GM19193 (cell line): ENCODE measurements at regions not wholly inside any gene's neighbourhood (a gene's known extent, or its start where the extent isn't known, plus 50 kb on each side); places are given as distances from the start of the nearest gene placed in this dataset.

Experiments used
- POLR2A ChIP-seq: IDR thresholded peaks from 4 replicates; pipeline ENCODE4 v1.6.1; 2011; ENCODE audit not compliant: insufficient read depth, insufficient read length; ENCODE audit errors: extremely low read depth

DNA sequence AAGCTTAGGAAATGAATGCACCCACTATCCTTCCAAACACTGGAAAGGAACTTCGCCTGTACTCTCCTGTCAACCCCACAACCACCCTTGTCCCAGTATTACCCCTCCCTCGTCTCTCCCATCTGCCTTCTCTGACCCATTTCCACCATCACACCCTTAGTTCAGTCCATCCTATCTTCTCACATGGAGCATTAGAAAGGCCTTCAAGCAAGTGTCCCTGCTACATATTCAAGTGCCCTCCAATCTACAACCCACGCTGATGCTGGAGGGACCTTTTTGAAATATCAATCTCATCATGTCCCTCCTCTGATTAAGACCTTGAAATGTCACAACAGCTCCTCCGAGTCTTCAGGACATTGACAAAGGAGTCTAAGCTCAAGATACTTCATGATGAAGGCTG lies 133.8 kb upstream of the CCL2 start:
- no peak for TF ChIP-seq POLR2A

DNA sequence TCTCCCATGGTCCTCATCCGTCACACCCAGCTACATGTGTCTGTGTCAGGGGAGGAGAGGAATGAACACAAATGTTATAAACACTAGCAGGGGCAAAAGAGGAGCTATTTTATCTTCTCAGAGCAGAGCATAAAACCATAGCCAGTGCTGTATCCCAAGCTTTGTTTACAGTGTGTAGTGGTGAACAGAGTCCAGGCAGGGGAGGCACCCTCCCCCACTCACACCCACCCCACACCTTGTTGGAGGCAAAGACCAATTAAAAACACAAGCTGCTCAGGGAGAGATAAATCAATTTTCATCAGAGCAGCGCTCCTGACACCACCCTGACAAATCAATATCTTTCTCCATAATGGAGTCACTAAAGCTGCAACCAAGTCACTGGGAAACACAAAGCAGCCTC lies 132.6 kb upstream of the CCL2 start:
- TF ChIP-seq POLR2A = no peak

DNA sequence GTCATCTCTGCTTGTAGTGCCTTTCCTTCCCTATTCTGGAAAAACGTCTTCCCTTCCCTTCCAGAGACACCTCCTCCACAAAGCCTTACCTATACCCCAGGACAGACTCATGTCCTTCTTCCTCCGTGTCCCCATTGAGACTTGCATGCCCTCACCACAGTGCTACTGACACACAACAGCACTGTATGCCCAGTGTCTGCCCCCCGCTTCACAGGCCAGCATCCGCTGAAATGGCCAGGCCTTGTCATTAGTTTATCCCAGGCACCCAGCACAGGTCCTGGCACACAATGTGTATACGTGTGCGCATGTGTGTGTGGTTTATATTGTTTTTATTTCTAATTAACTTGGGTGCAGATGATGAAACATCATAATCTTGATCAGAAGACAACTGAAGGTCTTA lies 130.1 kb upstream of the CCL2 start:
- no peak for TF ChIP-seq POLR2A

DNA sequence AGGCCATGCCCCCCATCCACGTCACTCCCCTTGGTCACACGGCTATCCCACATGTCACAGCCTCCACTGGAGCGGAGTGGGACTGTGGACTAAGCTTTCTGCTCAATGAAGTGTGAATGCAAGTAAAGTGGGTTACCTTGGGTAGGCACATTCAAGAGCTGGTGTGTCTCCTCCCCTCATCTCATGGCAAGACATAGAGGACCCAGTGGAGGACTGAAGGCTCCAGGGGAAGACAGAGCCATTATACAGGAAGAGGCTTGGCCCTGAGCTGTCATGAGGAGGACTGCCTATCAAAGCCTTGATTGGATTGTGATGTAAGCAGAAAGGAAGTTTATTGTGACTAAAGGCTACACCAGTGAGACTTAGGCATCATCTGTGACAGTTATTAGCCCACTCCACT lies 129.2 kb upstream of the CCL2 start:
- TF ChIP-seq POLR2A = no peak

DNA sequence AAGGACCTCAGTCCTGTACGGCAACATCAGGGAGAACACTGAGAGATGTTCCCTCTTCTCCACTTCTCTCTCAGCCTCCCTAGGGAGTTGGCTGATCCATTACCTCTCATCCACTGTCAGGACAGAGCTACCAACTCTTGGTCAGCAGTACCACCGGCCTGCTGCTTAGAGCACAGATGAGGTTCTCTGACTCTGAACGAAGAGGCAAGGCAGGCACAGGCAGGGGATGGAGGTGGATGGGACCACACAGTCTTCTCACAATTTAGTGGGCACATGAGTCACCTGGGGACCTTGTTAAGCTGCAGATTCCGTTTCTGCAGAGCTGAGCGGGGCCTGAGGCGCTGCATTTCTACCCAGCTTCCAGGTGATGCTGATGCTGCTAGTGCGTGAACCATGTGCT lies 128.6 kb upstream of the CCL2 start:
- no peak for TF ChIP-seq POLR2A

DNA sequence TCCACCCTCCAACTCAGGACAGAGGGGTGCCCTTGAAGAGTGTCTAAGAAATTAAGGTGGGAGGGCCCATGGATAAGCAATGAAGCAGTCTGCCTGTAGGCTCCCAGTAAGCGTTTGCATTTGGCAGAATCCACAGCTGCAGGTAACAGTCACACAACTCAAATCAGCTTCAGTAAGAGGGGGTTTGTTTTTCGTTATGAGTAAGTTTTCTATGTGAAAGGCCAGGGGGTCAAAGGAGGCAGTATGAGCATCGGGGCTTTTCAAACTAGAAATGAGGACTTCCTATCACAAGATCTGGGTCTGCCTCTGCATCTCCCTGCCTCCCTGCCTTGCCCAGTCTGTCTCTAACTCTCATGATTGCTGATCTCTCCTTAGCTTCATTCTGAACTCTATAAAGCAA lies 128.1 kb upstream of the CCL2 start:
- TF ChIP-seq POLR2A = no peak

DNA sequence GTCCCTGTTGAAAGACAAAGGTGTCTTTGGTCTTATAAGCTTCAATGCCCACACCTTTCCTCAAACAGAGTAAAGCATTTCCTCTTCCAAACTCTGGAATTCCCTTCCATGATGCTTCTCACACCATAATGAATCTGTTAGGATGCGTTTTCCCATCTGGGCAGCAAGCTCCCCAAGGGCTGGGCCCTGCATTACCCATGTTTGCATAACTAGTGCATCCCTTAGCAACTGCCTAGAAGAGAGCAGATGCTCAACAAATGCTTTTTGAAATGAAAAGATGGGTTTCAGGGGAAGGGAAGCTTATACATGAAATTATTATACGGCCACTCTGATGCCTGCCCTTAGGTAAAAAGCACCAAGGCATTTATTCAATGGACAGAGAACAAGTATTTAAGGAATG lies 124.5 kb upstream of the CCL2 start:
- no peak for TF ChIP-seq POLR2A

DNA sequence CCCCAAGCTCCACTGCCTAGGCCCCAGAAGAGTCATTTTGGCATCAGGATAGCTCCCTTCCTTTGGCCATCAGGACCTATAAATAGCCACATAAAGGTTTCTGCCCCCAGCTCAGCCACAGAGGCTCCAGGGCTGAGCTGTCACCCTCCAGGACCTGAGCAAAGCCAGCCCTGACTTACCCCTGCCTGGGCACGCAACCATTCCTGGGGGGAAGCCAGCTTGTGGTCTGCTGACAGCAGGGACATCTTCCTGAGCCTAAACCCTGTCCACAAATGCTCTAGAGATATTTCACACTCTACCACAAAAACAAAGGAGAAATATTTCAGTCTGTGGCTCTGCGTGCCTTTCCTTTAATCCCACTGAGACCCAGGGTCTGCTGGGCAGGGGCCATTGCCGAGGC lies 123.7 kb upstream of the CCL2 start:
- TF ChIP-seq POLR2A = no peak

DNA sequence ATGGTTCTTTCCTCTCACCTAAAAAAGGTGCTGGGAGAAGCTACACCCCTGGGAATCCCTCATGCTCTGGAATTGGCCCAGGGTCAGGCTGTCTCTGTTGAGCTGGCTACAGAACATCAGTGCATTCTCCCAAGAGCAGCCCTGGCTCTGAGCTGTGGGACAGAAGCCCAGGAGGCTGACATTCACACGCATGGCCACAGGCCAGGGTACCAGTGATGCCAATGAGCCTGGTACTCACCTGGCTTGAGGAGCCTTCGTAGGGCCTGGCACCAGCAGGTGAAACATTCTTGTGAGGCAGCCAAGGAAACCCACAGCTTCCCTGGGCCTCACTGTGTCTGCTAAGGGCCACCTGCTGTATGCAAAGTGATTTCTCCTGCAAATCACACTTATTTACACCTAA lies 121.7 kb upstream of the CCL2 start:
- TF ChIP-seq POLR2A = no peak

DNA sequence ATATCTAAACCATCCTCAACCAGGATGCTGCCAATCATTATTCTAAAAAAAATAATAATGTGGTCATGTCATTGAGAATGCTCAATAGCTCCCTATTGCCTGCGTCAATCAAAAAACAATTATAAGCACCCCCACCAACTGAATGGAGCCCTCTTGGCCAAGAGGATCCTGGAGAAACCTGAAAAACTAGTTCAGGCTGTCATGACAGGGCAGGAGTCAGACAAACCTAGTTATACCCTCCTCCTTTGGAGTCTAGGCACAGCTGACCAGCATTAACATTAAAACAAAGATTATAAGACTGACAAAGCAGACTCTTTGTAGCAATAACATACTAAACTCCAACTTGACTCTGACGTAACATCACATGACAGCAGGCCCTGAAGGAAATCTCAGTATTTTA lies 119.2 kb upstream of the CCL2 start:
- TF ChIP-seq POLR2A = no peak

DNA sequence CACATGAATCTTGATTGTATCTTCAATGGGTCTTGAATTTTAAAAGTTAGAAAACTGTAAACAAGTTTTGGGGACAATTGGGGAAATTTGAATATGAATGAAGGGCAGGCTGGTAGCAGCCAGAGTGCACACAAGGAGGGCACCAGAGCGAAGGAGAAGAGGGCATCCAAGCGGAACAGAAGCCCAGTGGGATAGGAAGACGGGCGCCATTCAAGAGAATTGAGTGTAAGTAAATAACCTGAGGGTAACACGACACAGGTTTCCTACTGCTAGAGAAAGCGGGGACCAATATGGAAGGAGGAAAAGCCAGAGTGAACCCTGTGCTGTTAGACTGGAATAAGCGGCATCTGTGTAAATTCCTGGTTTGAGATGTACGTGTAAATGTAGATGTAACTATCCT lies 115.1 kb upstream of the CCL2 start:
- no peak for TF ChIP-seq POLR2A

DNA sequence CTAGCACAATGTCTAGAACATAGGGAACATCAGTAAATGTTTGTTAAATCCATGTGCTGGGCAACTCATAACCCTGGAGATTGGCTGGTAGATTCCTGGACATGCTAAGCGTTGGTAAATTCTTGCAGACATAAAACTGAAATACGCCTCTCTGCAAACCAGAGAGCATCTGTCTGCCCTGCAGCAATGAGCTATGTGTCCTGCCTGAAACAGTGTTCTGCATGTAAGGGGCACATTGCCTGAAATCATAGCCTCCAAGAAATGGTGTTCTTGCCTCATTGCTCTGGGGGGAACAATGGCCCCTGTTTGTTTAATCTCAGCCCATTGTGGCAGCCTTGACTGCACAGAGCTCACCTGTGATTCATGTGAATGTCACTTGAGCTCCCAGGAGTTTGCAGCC lies 113.5 kb upstream of the CCL2 start:
- no peak for TF ChIP-seq POLR2A

DNA sequence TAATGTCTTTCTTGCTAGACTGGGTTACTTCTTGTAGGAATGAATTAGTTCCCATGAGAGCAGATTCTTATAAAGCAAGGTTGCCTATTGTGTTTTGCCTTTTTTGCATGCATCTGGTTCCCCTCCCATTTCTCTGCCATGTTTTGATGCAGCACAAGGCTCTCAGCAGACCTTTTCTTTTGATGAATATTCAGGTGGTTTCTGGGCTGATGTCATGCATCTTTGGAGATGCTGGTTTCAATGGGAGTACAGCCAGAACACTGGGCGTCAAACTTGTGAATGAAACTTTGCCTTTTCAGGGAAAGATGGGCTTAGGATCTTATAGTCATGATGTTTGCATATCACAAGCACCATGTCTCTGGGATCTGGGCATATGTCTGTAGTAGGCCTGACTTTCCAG lies 111.7 kb upstream of the CCL2 start:
- no peak for TF ChIP-seq POLR2A

DNA sequence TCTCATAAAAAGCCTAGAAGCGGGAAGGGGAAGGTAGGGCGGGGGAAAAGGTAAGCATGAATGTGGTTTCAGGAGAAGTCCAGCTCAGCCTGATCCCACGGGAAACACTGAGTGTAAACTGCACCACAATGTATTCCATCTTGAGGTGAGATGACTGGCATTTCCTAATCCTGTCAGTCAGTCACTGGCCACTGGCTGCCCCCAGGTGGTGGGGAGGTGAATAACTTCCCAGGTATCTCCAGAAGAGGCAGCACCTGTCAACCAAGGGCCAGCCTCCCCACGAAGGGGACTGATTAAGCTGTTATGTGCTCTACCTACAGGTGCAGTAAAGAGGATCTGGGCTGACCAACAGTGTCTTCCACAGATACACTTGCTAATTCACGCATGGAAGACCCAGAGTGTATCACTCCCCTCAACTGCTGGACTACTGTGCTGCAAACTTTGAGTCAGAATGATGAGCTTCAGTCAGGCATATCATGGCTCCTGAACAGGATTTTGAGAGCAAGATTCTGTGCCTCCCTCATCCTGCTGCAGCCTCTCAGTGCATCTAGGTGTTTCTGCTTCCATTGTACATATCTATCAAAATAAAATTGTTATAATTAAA lies 108.5 kb upstream of the CCL2 start:
- TF ChIP-seq POLR2A = no peak

DNA sequence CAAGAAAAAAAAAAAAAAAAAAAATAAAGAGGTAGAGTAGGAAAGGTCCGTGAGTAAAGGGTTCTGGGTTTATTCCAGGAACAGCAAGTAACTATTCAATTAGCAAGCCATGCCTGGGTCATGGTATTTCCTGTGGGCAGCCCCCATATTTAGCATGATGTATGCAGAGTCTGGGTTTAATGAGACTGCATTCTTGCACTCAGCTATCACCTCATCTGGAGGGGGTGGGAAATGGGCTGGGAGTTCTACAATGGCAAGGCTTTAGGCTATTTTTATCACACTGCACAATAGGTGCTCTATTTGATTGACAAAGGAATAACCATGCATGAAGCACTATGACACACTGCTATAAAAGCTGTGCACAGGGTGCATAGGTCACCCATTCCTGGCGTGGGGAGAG lies 104.0 kb upstream of the CCL2 start:
- TF ChIP-seq POLR2A = no peak

DNA sequence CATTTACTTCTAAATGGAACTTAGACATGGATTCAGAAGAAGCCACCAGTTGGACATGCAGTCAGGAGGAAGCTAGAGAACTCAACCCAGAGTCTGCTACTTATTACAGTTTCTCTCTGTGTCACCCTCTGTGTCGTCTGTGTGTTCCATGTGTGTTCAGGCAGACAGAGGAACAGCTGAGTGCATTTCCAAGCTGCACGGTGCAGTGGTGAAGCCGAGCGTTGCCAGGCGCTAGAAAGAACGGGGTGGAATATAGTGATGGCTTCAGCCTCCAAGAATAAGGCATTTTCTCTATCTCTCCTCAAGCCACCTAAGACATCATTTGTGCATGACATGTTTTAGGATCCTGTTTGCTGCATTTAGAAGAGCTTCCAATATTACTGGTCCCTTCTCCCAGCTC lies 101.1 kb upstream of the CCL2 start:
- no peak for TF ChIP-seq POLR2A

DNA sequence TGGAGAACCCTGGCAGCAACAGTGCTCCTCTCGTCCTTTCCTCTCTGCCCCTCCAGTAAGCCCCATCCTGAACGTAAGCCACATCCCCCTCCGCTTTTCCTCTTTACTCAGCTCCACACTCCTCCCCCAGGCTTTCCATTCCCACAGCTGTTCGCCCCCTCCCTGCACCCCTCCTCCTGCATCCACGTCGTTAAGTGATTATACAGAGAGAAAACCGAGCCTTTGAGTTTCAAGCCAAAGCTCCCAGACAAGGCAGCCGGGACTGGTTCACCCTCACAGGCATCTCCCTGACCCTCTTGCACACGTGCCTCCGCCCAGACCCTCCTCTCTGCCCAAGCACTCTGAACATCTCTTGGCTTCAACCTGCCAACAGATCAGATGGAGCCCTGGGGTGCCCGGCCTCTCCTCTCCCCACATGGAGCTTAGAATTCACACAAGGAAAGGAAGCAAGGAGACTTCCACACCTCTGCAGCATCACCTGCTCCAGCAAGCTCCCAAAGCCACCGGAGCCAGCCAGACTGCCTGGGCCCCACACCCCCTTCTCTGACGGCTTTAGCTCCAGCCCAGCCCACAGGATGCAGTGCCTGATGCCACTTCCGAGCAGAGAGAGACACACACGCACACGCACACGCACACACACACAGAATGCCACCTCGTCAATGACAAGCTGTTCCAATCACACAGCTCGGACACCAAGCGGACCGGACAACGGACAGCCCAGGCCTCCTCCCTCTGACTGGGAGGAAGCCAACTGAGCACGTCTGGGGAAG lies 99.9 kb upstream of the CCL2 start:
- no peak for TF ChIP-seq POLR2A
